ENCODE measurements at regions not wholly inside any gene's neighbourhood (a gene's known extent, or its start where the extent isn't known, plus 50 kb on each side); places are given as distances from the start of the nearest gene placed in this dataset.
"Not testable (repeated sequence)": the region's sequence is repeated elsewhere in the genome, so short reads cannot be mapped to it uniquely, and the experiment has no call there.

DNA sequence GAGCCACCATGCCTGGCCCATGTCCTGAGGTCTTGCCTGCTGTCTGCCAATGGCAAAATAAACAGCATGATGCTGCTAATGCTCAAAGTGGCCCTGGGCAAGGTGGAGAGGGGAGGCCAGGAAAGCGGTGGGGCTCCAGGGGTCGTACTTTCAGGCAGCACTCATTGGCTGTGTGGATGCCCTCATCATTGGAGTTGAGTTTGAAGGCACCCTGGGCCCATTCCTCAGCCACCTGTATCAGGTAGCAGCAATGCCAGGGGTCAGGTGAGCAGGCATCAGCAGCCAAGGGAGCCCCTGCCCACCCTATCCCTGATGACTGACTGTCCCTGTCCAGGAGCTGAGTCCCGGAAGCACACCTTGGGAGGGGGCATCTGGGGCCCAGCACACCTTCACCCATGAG, 902.5 kb upstream of the ZNF722 start:
- TF ChIP-seq, protein P1, sequence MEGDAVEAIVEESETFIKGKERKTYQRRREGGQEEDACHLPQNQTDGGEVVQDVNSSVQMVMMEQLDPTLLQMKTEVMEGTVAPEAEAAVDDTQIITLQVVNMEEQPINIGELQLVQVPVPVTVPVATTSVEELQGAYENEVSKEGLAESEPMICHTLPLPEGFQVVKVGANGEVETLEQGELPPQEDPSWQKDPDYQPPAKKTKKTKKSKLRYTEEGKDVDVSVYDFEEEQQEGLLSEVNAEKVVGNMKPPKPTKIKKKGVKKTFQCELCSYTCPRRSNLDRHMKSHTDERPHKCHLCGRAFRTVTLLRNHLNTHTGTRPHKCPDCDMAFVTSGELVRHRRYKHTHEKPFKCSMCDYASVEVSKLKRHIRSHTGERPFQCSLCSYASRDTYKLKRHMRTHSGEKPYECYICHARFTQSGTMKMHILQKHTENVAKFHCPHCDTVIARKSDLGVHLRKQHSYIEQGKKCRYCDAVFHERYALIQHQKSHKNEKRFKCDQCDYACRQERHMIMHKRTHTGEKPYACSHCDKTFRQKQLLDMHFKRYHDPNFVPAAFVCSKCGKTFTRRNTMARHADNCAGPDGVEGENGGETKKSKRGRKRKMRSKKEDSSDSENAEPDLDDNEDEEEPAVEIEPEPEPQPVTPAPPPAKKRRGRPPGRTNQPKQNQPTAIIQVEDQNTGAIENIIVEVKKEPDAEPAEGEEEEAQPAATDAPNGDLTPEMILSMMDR (IDR thresholded peaks at IDR 0.05; ENCODE audit: extremely low read depth, missing control alignments), result no peak
- no peak for DNase-seq (ENCODE audit: low spot score)

DNA sequence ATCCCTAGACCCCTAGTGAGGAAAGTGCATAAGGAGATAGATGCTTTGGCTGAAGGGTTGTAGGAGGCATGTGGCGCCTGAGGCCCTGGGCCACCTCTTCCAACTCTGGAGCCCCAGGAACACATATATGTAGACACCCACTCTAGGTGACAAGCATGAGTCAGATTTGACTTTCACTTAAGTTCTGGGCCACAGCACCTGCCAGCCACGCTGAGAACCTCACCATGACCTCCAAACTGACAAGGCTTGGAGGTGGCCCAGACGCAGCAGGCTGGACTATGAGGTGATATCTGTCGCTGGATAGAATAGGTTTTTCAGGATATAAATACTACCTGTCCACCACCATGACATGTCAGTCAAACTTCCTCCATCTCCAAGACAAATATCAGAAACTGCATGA, 894.0 kb upstream of the ZNF722 start:
- no peak for DNase-seq (ENCODE audit: low spot score)
- TF ChIP-seq, protein P1 (IDR thresholded peaks at IDR 0.05; ENCODE audit: extremely low read depth, missing control alignments), result no peak

DNA sequence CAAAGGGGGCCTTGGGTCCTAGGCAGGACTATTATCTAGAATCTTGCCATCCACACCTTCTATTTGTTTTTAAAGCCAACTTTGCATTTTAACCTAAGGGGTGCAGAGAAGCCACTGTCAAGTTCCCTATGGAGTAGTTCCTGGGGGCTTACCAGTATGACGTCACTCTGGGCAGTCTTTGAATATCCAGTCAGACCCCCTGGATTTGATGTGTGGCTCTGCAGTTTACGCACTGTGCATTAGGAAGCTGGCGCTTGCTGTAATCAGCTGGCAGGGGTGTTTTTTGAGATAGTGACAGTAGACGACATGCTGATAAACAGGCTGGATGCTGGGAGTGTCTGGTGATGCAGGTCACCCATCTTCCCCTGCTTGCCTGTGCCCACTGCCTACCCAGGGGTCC, 892.7 kb upstream of the ZNF722 start:
- TF ChIP-seq, protein P1 (IDR thresholded peaks at IDR 0.05; ENCODE audit: extremely low read depth, missing control alignments), result no peak
- DNase-seq (ENCODE audit: low spot score), result no peak

DNA sequence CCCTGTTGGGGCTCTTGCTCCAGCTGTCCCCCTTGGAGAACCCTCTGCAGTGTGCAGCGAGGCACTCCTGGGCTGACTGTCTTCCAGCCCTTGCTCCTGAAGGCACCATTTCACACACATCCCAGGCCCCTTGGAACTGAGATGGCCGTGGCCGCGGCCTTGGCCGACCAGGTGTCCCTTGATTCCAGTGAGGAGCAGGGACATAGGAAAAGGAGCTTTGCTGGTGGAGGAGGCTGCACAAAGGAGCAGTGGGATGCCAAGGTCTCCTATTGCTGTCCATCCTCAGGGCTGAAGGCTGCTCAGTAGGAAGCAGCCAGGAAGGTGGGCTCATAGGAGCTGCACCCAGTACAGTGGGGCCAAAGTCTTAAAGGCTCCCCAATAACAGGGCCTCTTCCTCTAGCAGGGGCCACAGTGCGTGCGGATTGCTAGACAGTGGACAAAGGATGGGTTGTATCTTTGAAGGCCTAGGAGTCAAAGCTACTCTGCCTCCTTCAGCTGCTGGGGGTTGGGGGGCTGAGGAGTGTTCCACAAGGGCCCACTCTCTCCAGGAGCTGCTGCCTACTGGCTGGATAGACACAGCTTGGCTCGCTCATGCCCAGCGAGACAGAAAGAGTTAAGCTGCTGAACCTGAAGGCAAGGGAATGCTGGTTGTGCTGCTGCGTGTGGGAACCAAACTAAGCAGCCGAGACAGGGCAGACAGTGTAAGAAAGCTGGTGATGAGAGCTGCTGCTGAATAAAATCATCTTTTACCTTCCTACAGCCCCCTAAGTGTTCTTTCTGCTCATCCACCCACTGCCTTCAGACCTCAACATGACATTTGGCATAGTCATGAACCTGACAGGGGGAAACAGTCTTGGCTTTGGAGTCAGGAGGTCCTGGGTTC, 891.9 kb upstream of the ZNF722 start:
- TF ChIP-seq, protein P1 (IDR thresholded peaks at IDR 0.05; ENCODE audit: extremely low read depth, missing control alignments), result no peak
- DNase-seq (ENCODE audit: low spot score), result no peak

DNA sequence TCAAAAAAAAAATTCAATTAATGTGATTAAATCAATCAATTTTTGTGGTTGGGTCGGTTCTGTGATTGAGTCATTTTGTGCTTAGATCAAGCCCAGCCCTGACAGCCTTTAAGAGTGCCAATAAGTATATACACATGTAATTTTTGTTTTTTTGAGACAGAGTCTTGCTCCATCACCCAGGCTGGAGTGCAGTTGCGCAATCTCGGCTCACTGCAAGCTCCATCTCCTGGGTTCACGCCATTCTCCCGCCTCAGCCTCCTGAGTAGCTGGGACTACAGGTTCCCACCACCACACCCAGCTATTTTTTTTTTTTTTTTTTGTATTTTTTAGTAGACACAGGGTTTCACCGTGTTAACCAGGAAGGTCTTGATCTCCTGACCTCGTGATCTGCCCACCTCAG, 887.1 kb upstream of the ZNF722 start:
- DNase-seq (ENCODE audit: low spot score), result not testable (repeated sequence)

DNA sequence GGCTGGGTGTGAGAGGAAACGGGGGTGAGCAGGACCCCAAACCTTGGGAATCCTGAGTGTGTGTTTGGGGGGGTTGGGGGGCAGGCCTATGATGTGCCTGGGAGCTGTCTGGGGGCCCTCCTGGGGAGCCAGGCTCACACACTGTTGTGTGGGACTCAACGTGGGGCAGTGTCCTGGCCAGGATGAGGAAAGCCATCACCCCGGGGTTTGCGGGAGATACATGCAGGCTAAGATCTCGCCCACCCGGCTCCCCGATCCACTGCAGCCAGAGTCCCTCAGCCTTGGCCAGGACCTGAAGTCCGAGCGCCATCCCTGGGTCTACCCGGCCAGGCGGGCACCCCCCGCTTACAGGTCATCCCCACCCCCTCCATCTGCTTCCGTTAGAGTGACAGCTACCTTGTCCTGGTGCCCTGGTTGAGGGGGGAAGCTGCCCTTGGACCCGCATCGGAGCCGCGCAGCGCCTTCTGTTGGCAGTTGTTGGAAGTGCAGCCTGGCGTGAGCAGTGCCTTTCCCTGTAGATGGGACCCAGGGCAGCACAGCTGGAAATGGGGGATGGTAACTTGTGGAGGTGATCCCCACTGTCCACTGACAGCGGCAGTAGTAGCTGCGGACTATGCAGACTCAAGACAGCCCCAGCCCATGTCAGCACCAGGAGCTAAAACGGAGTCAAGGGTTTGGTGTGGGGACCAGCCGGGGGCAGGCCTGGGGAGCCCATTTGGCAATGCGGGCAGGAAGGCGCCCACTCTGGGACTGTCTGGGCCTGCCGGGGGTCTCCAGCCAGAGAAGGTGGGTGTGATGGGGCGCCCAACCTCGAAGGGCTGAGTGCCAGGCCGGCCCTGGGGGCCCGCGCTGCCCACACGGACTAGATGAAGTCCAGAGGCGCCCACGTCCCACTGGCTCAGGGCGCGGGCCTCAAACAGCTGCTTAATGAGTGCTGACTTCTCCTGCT, 885.6 kb upstream of the ZNF722 start:
- peak; percentile 10 for DNase-seq (ENCODE audit: low spot score)
- TF ChIP-seq, protein P1 (IDR thresholded peaks at IDR 0.05; ENCODE audit: extremely low read depth, missing control alignments), result no peak

DNA sequence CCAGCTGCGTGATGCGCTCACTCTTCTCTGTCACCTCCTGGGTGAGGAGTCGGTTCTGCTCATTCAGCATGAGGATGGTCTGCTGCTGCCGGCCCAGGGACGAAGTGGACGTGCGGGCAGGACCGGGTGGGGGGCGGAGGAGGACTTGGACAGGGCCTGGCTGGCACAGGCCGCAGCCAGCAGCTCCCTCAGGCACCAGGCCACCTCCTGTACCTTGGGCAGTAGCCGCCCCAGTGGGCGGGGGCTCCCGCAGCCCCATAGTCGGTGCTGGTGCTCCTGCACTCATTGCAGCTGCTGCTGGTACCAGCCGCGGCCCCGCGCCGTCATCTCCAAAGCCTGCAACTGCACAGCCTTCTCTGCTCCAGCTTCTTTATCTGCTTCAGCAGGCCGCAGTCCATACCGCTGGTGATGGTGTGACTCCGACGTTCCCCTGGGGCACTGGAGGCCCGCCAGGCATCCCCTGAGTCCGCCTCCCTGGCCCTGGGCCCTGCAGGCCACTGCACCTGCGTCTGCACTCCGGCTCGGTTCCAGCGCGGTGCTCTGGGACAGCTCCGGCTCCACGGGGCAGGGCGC, 884.9 kb upstream of the ZNF722 start:
- peak; percentile 20 for DNase-seq (ENCODE audit: low spot score)
- TF ChIP-seq, protein P1 (IDR thresholded peaks at IDR 0.05; ENCODE audit: extremely low read depth, missing control alignments), result no peak

Data from GM20000 (cell line).